ENCODE measurements at regions not wholly inside any gene's neighbourhood (a gene's known extent, or its start where the extent isn't known, plus 50 kb on each side); places are given as distances from the start of the nearest gene placed in this dataset.

DNA sequence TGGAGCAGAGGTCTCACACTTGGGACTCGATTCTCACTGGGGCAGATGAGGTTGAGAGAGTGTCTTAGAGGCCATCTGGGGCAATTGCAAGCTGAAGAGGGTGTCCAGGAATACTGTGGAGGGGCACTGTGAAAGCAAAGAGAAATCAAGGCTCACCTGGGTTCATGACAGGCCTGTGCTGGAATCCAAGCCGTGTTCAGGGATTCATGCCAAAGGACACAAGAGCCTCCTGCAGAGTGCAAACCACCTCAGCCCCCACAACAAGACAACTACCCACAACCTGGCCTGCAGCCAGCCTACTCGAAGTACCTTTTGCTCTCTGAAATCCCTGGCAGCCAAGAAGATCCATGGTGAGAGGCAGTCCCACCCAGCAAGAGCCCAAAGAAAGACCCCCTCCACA lies 2334.2 kb downstream of the TP53TG3F start:
- no peak for TF ChIP-seq EZH2 (IDR thresholded peaks at IDR 0.05; ENCODE audit: insufficient read depth, poor library complexity, severe bottlenecking)
- no peak for TF ChIP-seq EZH2phosphoT487 (IDR thresholded peaks at IDR 0.05; ENCODE audit: insufficient read depth, low read depth)

Measured in GM23248 (cell line).